Lung (tissue), 11 donors: ENCODE measurements at regions not wholly inside any gene's neighbourhood (a gene's known extent, or its start where the extent isn't known, plus 50 kb on each side); places are given as distances from the start of the nearest gene placed in this dataset.
"Not testable (repeated sequence)": the region's sequence is repeated elsewhere in the genome, so short reads cannot be mapped to it uniquely, and the experiment has no call there.

Experiments
- ATAC-seq: fragments of 200-7000 bp; cut with Tn5 transposase; one replicate; pipeline ENCODE4 v1.9.1; 2020; ENCODE audit warnings: moderate number of reproducible peaks; ENCODE audit not compliant: insufficient read depth, low FRiP score
- DNase-seq, 3 donors: peaks; one replicate each; pipeline ENCODE4 v3.0.0-alpha.2; 2013 to 2017
- H3K27ac ChIP-seq, 2 donors: one replicate each; pipeline ENCODE4 v1.5.1; 2013; ENCODE audit warnings: mild to moderate bottlenecking in 2 of 2, moderate library complexity in 2 of 2, control low read depth in 1 of 2, inconsistent platforms in 1 of 2, low read depth in 1 of 2, low read length in 1 of 2
- H3K27me3 ChIP-seq, 3 donors: one replicate each; pipeline ENCODE4 v1.5.1; 2013; ENCODE audit warnings: low read length in 2 of 3; ENCODE audit not compliant: control insufficient read depth in 3 of 3, insufficient read depth in 3 of 3
- H3K36me3 ChIP-seq, 4 donors: one replicate each; pipeline ENCODE4 v1.5.1; 2013; ENCODE audit warnings: low read length in 4 of 4, mild to moderate bottlenecking in 1 of 4, moderate library complexity in 1 of 4; ENCODE audit not compliant: control insufficient read depth in 4 of 4, insufficient read depth in 4 of 4
- H3K4me1 ChIP-seq, 5 donors: one replicate each; pipeline ENCODE4 v1.5.1; 2013; ENCODE audit warnings: low read length in 5 of 5, mild to moderate bottlenecking in 2 of 5, moderate library complexity in 1 of 5; ENCODE audit not compliant: control insufficient read depth in 5 of 5, insufficient read depth in 5 of 5
- H3K4me3 ChIP-seq: one replicate; pipeline ENCODE4 v1.5.1; 2013; ENCODE audit warnings: mild to moderate bottlenecking, control low read depth, moderate library complexity
- H3K9ac ChIP-seq, 2 donors: one replicate each; pipeline ENCODE4 v1.5.1; 2013; ENCODE audit warnings: low read length in 2 of 2, control low read depth in 1 of 2; ENCODE audit not compliant: insufficient read depth in 1 of 2
- H3K9me3 ChIP-seq, 4 donors: one replicate each; pipeline ENCODE4 v1.5.1; 2013; ENCODE audit warnings: low read length in 3 of 4, mild to moderate bottlenecking in 1 of 4, moderate library complexity in 1 of 4; ENCODE audit not compliant: control insufficient read depth in 4 of 4, insufficient read depth in 3 of 4
- WGBS, 2 donors: extraction: QIAGEN DNeasy Blood & Tissue Kit; methylation state at CpG; one replicate each; pipeline ENCODE4 v1.1.7; 2013; 5-methylcytosine and 5-hydroxymethylcytosine counted together
- TF ChIP-seq, protein P1 (sequence below): IDR thresholded peaks from 2 replicates; pipeline ENCODE4 v1.5.1; 2012; ENCODE audit warnings: mild to moderate bottlenecking; ENCODE audit errors: control extremely low read depth, extremely low read depth
- donor health status: control.
- donor health status: control.
- donor health status: Bipolar disorder and iron deficiency.
- donor health status: healthy.
- donor health status: DM: yes; HTN: yes; CAD: no.

DNA sequence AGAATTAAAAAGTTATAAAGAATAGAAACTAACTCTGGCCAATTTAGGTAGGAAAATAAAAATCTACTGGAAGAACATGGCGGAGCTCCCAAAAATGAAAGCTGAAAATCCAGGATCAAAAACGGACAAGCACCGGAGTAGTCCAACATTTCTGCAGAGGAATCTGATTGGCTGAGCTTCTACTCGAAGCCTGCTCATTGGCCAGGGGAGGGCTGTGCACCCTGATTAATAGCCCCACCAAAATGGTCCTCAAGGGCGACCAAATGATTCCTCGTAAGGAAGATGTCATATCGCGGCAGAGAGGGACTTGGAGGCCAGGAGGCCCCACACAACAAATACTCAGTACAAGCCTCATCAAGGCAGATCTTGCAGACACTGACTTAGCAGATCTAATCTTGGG lies 900.7 kb downstream of the UQCRFS1 start:
- TF ChIP-seq, protein P1, sequence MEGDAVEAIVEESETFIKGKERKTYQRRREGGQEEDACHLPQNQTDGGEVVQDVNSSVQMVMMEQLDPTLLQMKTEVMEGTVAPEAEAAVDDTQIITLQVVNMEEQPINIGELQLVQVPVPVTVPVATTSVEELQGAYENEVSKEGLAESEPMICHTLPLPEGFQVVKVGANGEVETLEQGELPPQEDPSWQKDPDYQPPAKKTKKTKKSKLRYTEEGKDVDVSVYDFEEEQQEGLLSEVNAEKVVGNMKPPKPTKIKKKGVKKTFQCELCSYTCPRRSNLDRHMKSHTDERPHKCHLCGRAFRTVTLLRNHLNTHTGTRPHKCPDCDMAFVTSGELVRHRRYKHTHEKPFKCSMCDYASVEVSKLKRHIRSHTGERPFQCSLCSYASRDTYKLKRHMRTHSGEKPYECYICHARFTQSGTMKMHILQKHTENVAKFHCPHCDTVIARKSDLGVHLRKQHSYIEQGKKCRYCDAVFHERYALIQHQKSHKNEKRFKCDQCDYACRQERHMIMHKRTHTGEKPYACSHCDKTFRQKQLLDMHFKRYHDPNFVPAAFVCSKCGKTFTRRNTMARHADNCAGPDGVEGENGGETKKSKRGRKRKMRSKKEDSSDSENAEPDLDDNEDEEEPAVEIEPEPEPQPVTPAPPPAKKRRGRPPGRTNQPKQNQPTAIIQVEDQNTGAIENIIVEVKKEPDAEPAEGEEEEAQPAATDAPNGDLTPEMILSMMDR, result no peak
- ATAC-seq, result no peak

DNA sequence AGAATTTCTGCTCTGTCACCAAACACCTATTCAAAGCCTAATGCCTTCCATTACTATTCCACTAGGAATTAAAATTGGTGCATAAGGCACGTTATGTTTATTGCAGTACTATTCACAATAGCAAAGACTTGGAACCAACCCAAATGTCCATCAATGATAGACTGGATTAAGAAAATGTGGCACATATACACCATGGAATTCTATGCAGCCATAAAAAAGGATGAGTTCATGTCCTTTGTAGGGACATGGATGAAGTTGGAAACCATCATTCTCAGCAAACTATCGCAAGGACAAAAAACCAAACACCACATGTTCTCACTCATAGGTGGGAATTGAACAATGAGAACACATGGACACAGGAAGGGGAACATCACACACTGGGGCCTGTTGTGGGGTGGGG lies 902.1 kb downstream of the UQCRFS1 start:
- H3K27ac ChIP-seq, DNase-seq, H3K27me3 ChIP-seq, H3K36me3 ChIP-seq, ATAC-seq, H3K9ac ChIP-seq, H3K4me3 ChIP-seq: not testable (repeated sequence)
- 75 to 90% methylated on average over 1 of the region's 2 CpGs for WGBS, 2 donors
- Histone ChIP-seq H3K9me3 (peaks cover 0 to 13% (median 0%) of the 10 kb centered on the region in 4 donors), H3K4me1 (peaks cover 0 to 11% (median 2%) of the 10 kb centered on the region in 5 donors)

More for the DNA sequence above, 900.7 kb downstream of the UQCRFS1 start:
- no peak for DNase-seq
- Histone ChIP-seq H3K27me3 (no peaks in the 10 kb centered on the region), H3K9ac (no peak overlapping the region), H3K4me3 (no peak overlapping the region), H3K27ac (no peak overlapping the region), H3K36me3 (no peaks in the 10 kb centered on the region), H3K9me3 (peaks cover 0 to 11% (median 0%) of the 10 kb centered on the region in 4 donors), H3K4me1 (peaks cover 0 to 11% (median 2%) of the 10 kb centered on the region in 5 donors)
- 75 to 91% methylated on average over 8 of the region's 8 CpGs for WGBS, 2 donors

DNA sequence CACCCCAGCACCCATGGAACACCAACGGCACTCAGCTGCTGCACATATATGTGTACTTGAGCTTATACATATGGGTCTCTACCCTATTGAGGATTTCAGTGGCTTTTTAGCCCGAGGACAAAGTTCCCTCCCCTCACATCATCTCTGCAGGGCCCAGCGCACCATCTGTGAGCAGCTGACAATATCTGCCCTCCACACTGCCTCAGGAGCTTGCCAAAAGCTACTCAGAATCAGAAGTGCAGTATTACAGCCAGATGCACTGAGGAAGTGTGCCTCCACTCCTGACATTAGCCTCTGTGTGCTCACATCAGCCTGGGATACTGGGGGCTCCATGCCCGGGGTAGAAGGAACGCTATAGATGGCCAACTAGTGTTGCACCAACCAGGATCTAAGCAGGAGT lies 903.9 kb downstream of the UQCRFS1 start:
- H3K27me3 ChIP-seq, result no peaks in the 10 kb centered on the region
- no peak overlapping the region for H3K27ac ChIP-seq
- DNase-seq (peak; percentile 39 to 60 (median 60)), ATAC-seq (no peak)
- no peaks in the 10 kb centered on the region for H3K36me3 ChIP-seq
- WGBS, 2 donors, result 73 to 75% methylated on average over 5 of the region's 5 CpGs
- H3K9me3 ChIP-seq, result peaks cover 0 to 13% (median 0%) of the 10 kb centered on the region in 4 donors
- no peak overlapping the region for H3K9ac ChIP-seq
- TF ChIP-seq, protein P1, result no peak
- H3K4me3 ChIP-seq, result no peak overlapping the region
- peaks cover 0 to 11% (median 2%) of the 10 kb centered on the region in 5 donors for H3K4me1 ChIP-seq

DNA sequence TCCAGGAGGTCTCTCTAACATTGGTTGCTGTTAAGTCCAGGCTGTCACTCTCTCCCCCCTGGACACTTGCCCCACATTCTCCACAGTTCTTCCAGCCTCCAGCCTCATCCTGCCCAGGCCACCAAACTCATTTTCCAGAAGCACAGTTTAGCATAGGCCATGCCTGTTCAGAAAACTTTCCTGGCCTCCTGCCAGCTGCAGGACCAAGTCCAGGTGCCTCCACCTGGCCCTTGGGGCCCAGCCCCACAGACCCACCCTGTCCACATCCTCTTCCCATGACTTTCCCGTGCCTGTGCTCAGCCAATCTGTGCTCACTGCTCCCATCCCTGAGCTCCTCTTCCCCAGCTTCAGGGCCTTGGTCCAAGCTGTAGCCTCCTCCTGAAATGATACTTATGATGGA lies 905.0 kb downstream of the UQCRFS1 start:
- peaks cover 0 to 13% (median 0%) of the 10 kb centered on the region in 4 donors for H3K9me3 ChIP-seq
- no peak overlapping the region for H3K27ac ChIP-seq
- H3K4me1 ChIP-seq, result peaks cover 0 to 3% (median 0%) of the 10 kb centered on the region in 5 donors
- no peak overlapping the region for H3K4me3 ChIP-seq
- H3K36me3 ChIP-seq, result no peaks in the 10 kb centered on the region
- H3K27me3 ChIP-seq, result no peaks in the 10 kb centered on the region
- no peak overlapping the region for H3K9ac ChIP-seq
- TF ChIP-seq, protein P1, result no peak
- 46 to 67% methylated on average over 1 of the region's 1 CpG for WGBS, 2 donors
- no peak for DNase-seq
- no peak for ATAC-seq
